Smooth muscle cell (in vitro differentiated cells): ENCODE measurements at regions not wholly inside any gene's neighbourhood (a gene's known extent, or its start where the extent isn't known, plus 50 kb on each side); places are given as distances from the start of the nearest gene placed in this dataset.

Experiments used
- DNase-seq: peaks from one replicate; lab custom pipeline; 2025; ENCODE audit not compliant: unreplicated experiment; lab: John Stamatoyannopoulos, UW
- H2AFZ ChIP-seq: fragments of 200-600 bp; sonication (generic); 2 replicates; pipeline ENCODE4 v1.6.0; 2016; ENCODE audit warnings: antibody characterized with exemption, low read depth, mild to moderate bottlenecking
- H3F3A ChIP-seq: fragments of 200-600 bp; sonication (generic); 2 replicates; pipeline ENCODE4 v1.6.0; 2017; ENCODE audit warnings: antibody characterized with exemption, low read depth
- H3K27ac ChIP-seq: fragments of 200-600 bp; sonication (generic); 2 replicates; pipeline ENCODE4 v1.5.1; 2016; ENCODE audit warnings: low read depth, mild to moderate bottlenecking
- H3K27me3 ChIP-seq: fragments of 200-600 bp; sonication (generic); 2 replicates; pipeline ENCODE4 v1.6.1; 2016; ENCODE audit warnings: low read depth, mild to moderate bottlenecking
- H3K36me3 ChIP-seq: fragments of 200-600 bp; sonication (generic); 2 replicates; pipeline ENCODE4 v1.5.1; 2016; ENCODE audit warnings: low read depth
- H3K4me1 ChIP-seq: fragments of 200-600 bp; sonication (generic); 2 replicates; pipeline ENCODE4 v1.5.1; 2016; ENCODE audit warnings: low read depth
- H3K4me2 ChIP-seq: fragments of 200-600 bp; sonication (generic); 2 replicates; pipeline ENCODE4 v1.6.0; 2016; ENCODE audit warnings: mild to moderate bottlenecking
- H3K4me3 ChIP-seq: fragments of 200-600 bp; sonication (generic); 2 replicates; pipeline ENCODE4 v1.5.1; 2016; ENCODE audit warnings: mild to moderate bottlenecking
- H3K79me2 ChIP-seq: fragments of 200-600 bp; sonication (generic); 2 replicates; pipeline ENCODE4 v1.6.0; 2016; ENCODE audit warnings: low read depth, mild to moderate bottlenecking
- H3K9ac ChIP-seq: fragments of 200-600 bp; sonication (generic); 2 replicates; pipeline ENCODE4 v1.6.0; 2016; ENCODE audit warnings: low read depth
- H3K9me3 ChIP-seq: fragments of 200-600 bp; sonication (generic); replicated peaks from 2 replicates; pipeline ENCODE4 v1.5.1; 2016; ENCODE audit warnings: low read depth
- H4K20me1 ChIP-seq: fragments of 200-600 bp; sonication (generic); 2 replicates; pipeline ENCODE4 v1.6.0; 2016; ENCODE audit warnings: low read depth
- CTCF ChIP-seq: fragments of 200-600 bp; sonication (generic); IDR thresholded peaks from 2 replicates; pipeline ENCODE4 v1.5.1; 2017; ENCODE audit warnings: borderline replicate concordance, mild to moderate bottlenecking, antibody characterized with exemption; ENCODE audit not compliant: insufficient read depth, poor library complexity, severe bottlenecking
- WGBS: methylation state at CpG from one replicate; pipeline ENCODE4 v1.1.7; 2016; ENCODE audit warnings: low lambda C conversion rate; 5-methylcytosine and 5-hydroxymethylcytosine counted together

- 86% methylated on average over 2 of the region's 2 CpGs for WGBS
- no peak overlapping the region for H3K4me2 ChIP-seq
- no peak for DNase-seq
- no peak overlapping the region for H2AFZ ChIP-seq
- H3K4me1 ChIP-seq = no peaks in the 10 kb centered on the region
- TF ChIP-seq CTCF = no peak
- no peak overlapping the region for H3K27ac ChIP-seq
- H3K4me3 ChIP-seq = no peak overlapping the region
- no peaks in the 10 kb centered on the region for H3K79me2 ChIP-seq
- H3K27me3 ChIP-seq = no peaks in the 10 kb centered on the region
- H3K9ac ChIP-seq = no peak overlapping the region
- H4K20me1 ChIP-seq = no peaks in the 10 kb centered on the region
- no peaks in the 10 kb centered on the region for H3F3A ChIP-seq
- H3K36me3 ChIP-seq = no peaks in the 10 kb centered on the region
- H3K9me3 ChIP-seq = no peaks in the 10 kb centered on the region
Observed at GRCh38 chr12:88401155-88401554, 179.1 kb downstream of the KITLG start.

GRCh38 chr12:88406905-88407304, 173.4 kb downstream of the KITLG start:
- Histone ChIP-seq H3K9ac (no peak overlapping the region), H3K4me2 (no peak overlapping the region), H3K4me1 (no peaks in the 10 kb centered on the region), H4K20me1 (no peaks in the 10 kb centered on the region), H3K9me3 (no peaks in the 10 kb centered on the region), H3K79me2 (no peaks in the 10 kb centered on the region), H3K4me3 (no peak overlapping the region), H3K36me3 (no peaks in the 10 kb centered on the region), H3F3A (no peaks in the 10 kb centered on the region), H3K27me3 (no peaks in the 10 kb centered on the region), H2AFZ (no peak overlapping the region), H3K27ac (no peak overlapping the region)
- WGBS = 77% methylated on average over 5 of the region's 5 CpGs
- no peak for TF ChIP-seq CTCF
- no peak for DNase-seq

GRCh38 chr12:88408823-88409222, 171.4 kb downstream of the KITLG start:
- no peak overlapping the region for H3K4me3 ChIP-seq
- H3K79me2 ChIP-seq = no peaks in the 10 kb centered on the region
- H3K27ac ChIP-seq = no peak overlapping the region
- no peak for DNase-seq
- H3K9me3 ChIP-seq = no peaks in the 10 kb centered on the region
- no peak overlapping the region for H3K9ac ChIP-seq
- no peak for TF ChIP-seq CTCF
- no peaks in the 10 kb centered on the region for H3K36me3 ChIP-seq
- H4K20me1 ChIP-seq = no peaks in the 10 kb centered on the region
- H2AFZ ChIP-seq = no peak overlapping the region
- H3K4me1 ChIP-seq = no peaks in the 10 kb centered on the region
- no peaks in the 10 kb centered on the region for H3F3A ChIP-seq
- H3K27me3 ChIP-seq = no peaks in the 10 kb centered on the region
- H3K4me2 ChIP-seq = no peak overlapping the region

GRCh38 chr12:88409257-88409656, 171.0 kb downstream of the KITLG start:
- 77% methylated on average over 3 of the region's 3 CpGs for WGBS
- Histone ChIP-seq H3K27me3 (no peaks in the 10 kb centered on the region), H3K9ac (no peak overlapping the region), H3K4me2 (no peak overlapping the region), H3K4me3 (no peak overlapping the region), H3K36me3 (no peaks in the 10 kb centered on the region), H3K9me3 (no peaks in the 10 kb centered on the region), H3K27ac (no peak overlapping the region), H3K79me2 (no peaks in the 10 kb centered on the region), H4K20me1 (no peaks in the 10 kb centered on the region), H3K4me1 (no peaks in the 10 kb centered on the region), H2AFZ (no peak overlapping the region), H3F3A (no peaks in the 10 kb centered on the region)
- DNase-seq = no peak
- no peak for TF ChIP-seq CTCF
